Ishikawa (cell line): ENCODE measurements at regions not wholly inside any gene's neighbourhood (a gene's known extent, or its start where the extent isn't known, plus 50 kb on each side); places are given as distances from the start of the nearest gene placed in this dataset.

ENCODE experiments used
- CEBPB ChIP-seq: IDR thresholded peaks from 2 replicates; pipeline ENCODE4 v1.6.1; 2012
- CREB1 ChIP-seq: IDR thresholded peaks from 2 replicates; pipeline ENCODE4 v1.6.1; 2012; ENCODE audit warnings: low read depth
- EGR1 ChIP-seq: IDR thresholded peaks from 2 replicates; pipeline ENCODE4 v1.6.1; 2012
- EP300 ChIP-seq: IDR thresholded peaks from 2 replicates; pipeline ENCODE4 v1.6.1; 2012; ENCODE audit warnings: borderline replicate concordance
- FOXM1 ChIP-seq: IDR thresholded peaks from 2 replicates; pipeline ENCODE4 v1.6.1; 2012; ENCODE audit warnings: low read depth, borderline replicate concordance
- NFIC ChIP-seq: IDR thresholded peaks from 2 replicates; pipeline ENCODE4 v1.6.1; 2012
- RAD21 ChIP-seq: IDR thresholded peaks from 2 replicates; pipeline ENCODE4 v1.6.1; 2012; ENCODE audit warnings: low read depth
- REST ChIP-seq: IDR thresholded peaks from 2 replicates; pipeline ENCODE4 v1.6.1; 2012; ENCODE audit warnings: low read depth, mild to moderate bottlenecking
- TAF1 ChIP-seq: IDR thresholded peaks from 2 replicates; pipeline ENCODE4 v1.6.1; 2012; ENCODE audit warnings: low read depth, mild to moderate bottlenecking
- TCF12 ChIP-seq: IDR thresholded peaks from 2 replicates; pipeline ENCODE4 v1.6.1; 2012; ENCODE audit warnings: low read depth
- TEAD4 ChIP-seq: IDR thresholded peaks from 2 replicates; pipeline ENCODE4 v1.6.1; 2012
- USF1 ChIP-seq: IDR thresholded peaks from 2 replicates; pipeline ENCODE4 v1.6.1; 2012
- YY1 ChIP-seq: IDR thresholded peaks from 2 replicates; pipeline ENCODE4 v1.6.1; 2012; ENCODE audit warnings: low read depth
- ZBTB7A ChIP-seq: IDR thresholded peaks from 2 replicates; pipeline ENCODE4 v1.6.1; 2012; ENCODE audit warnings: low read depth
- TF ChIP-seq, protein P1 (sequence below): IDR thresholded peaks from 2 replicates; pipeline ENCODE4 v1.6.1; 2012

DNA sequence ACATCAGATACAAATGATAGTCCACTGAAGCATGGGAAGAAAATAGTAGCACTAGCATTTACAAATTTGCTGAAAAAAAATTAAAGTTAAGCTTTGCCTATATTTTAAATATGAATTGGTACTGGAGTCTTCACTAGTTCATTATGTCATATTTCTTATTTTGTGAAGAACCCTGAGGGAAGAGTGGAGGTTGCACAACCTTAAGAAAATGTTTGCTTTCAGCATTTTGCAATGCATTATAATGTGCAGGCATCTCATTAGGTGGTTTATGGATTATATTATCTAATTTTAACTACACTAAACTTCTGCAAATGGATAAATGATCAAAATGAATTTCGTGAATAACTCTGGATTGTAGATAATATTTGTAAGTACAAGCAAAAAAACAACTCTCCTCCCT is 390.8 kb upstream of the HS3ST5 start:
- TF ChIP-seq ZBTB7A, result no peak
- TF ChIP-seq CEBPB, result no peak
- no peak for TF ChIP-seq RAD21
- no peak for TF ChIP-seq EP300
- no peak for TF ChIP-seq EGR1
- TF ChIP-seq CREB1, result no peak
- no peak for TF ChIP-seq TEAD4
- TF ChIP-seq TAF1, result no peak
- TF ChIP-seq REST, result no peak
- TF ChIP-seq TCF12, result no peak
- TF ChIP-seq, protein P1, sequence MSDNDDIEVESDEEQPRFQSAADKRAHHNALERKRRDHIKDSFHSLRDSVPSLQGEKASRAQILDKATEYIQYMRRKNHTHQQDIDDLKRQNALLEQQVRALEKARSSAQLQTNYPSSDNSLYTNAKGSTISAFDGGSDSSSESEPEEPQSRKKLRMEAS, result no peak
- no peak for TF ChIP-seq NFIC
- TF ChIP-seq USF1, result no peak
- no peak for TF ChIP-seq FOXM1
- TF ChIP-seq YY1, result no peak

DNA sequence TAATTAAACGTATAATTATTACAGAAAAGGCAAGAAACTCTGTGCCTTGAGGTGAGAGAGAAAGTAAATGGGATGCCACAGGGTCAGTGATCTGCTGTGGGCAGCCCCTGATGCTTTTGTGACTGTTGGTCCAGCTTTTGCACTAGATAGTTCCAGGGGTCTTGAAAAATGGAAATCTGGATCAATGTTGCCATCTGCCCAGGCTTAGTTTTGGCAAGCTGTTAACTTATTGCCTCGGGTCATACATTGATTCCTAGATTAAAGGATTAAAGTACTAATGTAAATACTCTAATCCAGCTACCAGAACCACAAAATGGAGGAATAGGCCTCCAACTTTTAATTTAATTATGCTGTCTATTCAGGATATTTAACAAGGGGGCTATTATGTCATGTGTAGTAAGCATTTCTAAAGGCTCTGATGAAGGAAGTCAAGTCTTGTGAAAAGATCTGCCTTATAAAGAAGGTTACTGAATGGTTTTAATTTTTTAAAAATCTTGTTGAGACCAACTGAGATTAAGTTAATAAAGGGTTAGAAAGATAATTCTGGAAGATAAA is 376.0 kb upstream of the HS3ST5 start:
- no peak for TF ChIP-seq TAF1
- TF ChIP-seq USF1, result no peak
- no peak for TF ChIP-seq REST
- TF ChIP-seq NFIC, result no peak
- no peak for TF ChIP-seq TEAD4
- no peak for TF ChIP-seq CEBPB
- TF ChIP-seq, protein P1, result no peak
- no peak for TF ChIP-seq EP300
- no peak for TF ChIP-seq EGR1
- no peak for TF ChIP-seq RAD21
- no peak for TF ChIP-seq FOXM1
- no peak for TF ChIP-seq YY1
- no peak for TF ChIP-seq ZBTB7A
- no peak for TF ChIP-seq TCF12
- no peak for TF ChIP-seq CREB1

- TF ChIP-seq TAF1 (no peak), NFIC (no peak), CEBPB (no peak), USF1 (no peak), CREB1 (no peak), EGR1 (no peak), EP300 (no peak)
- TF ChIP-seq, protein P1, result no peak
These were observed 375.4 kb upstream of the HS3ST5 start for GRCh38 chr6:114718186-114718585.

- TF ChIP-seq TAF1, result no peak
- no peak for TF ChIP-seq YY1
- TF ChIP-seq EGR1, result no peak
- no peak for TF ChIP-seq REST
- TF ChIP-seq TCF12, result no peak
- no peak for TF ChIP-seq FOXM1
- no peak for TF ChIP-seq CEBPB
- TF ChIP-seq NFIC, result no peak
- TF ChIP-seq USF1, result no peak
- TF ChIP-seq EP300, result no peak
These were observed 372.1 kb upstream of the HS3ST5 start for GRCh38 chr6:114714836-114715507.
